ENCODE measurements at regions not wholly inside any gene's neighbourhood (a gene's known extent, or its start where the extent isn't known, plus 50 kb on each side); places are given as distances from the start of the nearest gene placed in this dataset.
"Not testable (repeated sequence)": the region's sequence is repeated elsewhere in the genome, so short reads cannot be mapped to it uniquely, and the experiment has no call there.

GRCh38 chr1:114032271-114033215, 53.3 kb downstream of the OLFML3 start:
- H3K4me1 Mint-ChIP-seq = no peaks in the 10 kb centered on the region
- no peak overlapping the region for H3K27ac Mint-ChIP-seq
- ChIA-PET CTCF (no interaction called here), POLR2A (no interaction called here)
- Histone ChIP-seq H3K27me3 (ENCODE audit: control insufficient read depth in 2 of 2, insufficient read depth in 2 of 2, low read length in 2 of 2) (no peaks in the 10 kb centered on the region), H3K27ac (ENCODE audit: low read depth, low read length) (no peak overlapping the region), H3K36me3 (ENCODE audit: control insufficient read depth in 2 of 3, insufficient read depth in 3 of 3, low read length in 3 of 3) (no peaks in the 10 kb centered on the region), H3K4me3 (ENCODE audit: low read length) (no peak overlapping the region), H3K9me3 (ENCODE audit: control insufficient read depth in 2 of 3, low read length in 3 of 3) (no peaks in the 10 kb centered on the region), H3K4me1 (ENCODE audit: control insufficient read depth in 2 of 2, insufficient read depth in 2 of 2, low read length in 2 of 2) (no peaks in the 10 kb centered on the region)
- H3K36me3 Mint-ChIP-seq = no peaks in the 10 kb centered on the region
- no peaks in the 10 kb centered on the region for H3K9me3 Mint-ChIP-seq
- peaks cover 0 to under 1% (median 0%) of the 10 kb centered on the region in 5 donors for H3K27me3 Mint-ChIP-seq
- no peak overlapping the region for H3K4me3 Mint-ChIP-seq
- intact Hi-C loops (cut with micrococcal nuclease) = no loop called here
- DNase-seq (no peak), ATAC-seq (no peak)

GRCh38 chr1:114033216-114033706, 54.0 kb downstream of the OLFML3 start:
- ChIA-PET POLR2A (no interaction called here), CTCF (interaction anchor here (0.7 kb wide), 1 partner anchor 158 kb away, joined by 3 read pairs; no protein-coding TSS in a partner anchor)
- Histone ChIP-seq H3K27me3 (ENCODE audit: control insufficient read depth in 2 of 2, insufficient read depth in 2 of 2, low read length in 2 of 2) (no peaks in the 10 kb centered on the region), H3K36me3 (ENCODE audit: control insufficient read depth in 2 of 3, insufficient read depth in 3 of 3, low read length in 3 of 3) (no peaks in the 10 kb centered on the region), H3K9me3 (ENCODE audit: control insufficient read depth in 2 of 3, low read length in 3 of 3) (no peaks in the 10 kb centered on the region), H3K4me3 (ENCODE audit: low read length) (no peak overlapping the region), H3K4me1 (ENCODE audit: control insufficient read depth in 2 of 2, insufficient read depth in 2 of 2, low read length in 2 of 2) (no peaks in the 10 kb centered on the region), H3K27ac (ENCODE audit: low read depth, low read length) (no peak overlapping the region)
- Mint-ChIP-seq H3K27ac (no peak overlapping the region), H3K4me1 (no peaks in the 10 kb centered on the region), H3K9me3 (no peaks in the 10 kb centered on the region), H3K4me3 (no peak overlapping the region), H3K27me3 (no peaks in the 10 kb centered on the region), H3K36me3 (no peaks in the 10 kb centered on the region)
- DNase-seq (no peak), ATAC-seq (no peak)
- intact Hi-C loops (cut with micrococcal nuclease) = no loop called here

- Histone ChIP-seq H3K36me3 (ENCODE audit: control insufficient read depth in 2 of 3, insufficient read depth in 3 of 3, low read length in 3 of 3) (no peaks in the 10 kb centered on the region), H3K9me3 (ENCODE audit: control insufficient read depth in 2 of 3, low read length in 3 of 3) (no peaks in the 10 kb centered on the region), H3K4me3 (ENCODE audit: low read length) (no peak overlapping the region), H3K27me3 (ENCODE audit: control insufficient read depth in 2 of 2, insufficient read depth in 2 of 2, low read length in 2 of 2) (no peaks in the 10 kb centered on the region), H3K4me1 (ENCODE audit: control insufficient read depth in 2 of 2, insufficient read depth in 2 of 2, low read length in 2 of 2) (no peaks in the 10 kb centered on the region), H3K27ac (ENCODE audit: low read depth, low read length) (no peak overlapping the region)
- Mint-ChIP-seq H3K4me1 (no peaks in the 10 kb centered on the region), H3K27me3 (no peaks in the 10 kb centered on the region), H3K27ac (no peak overlapping the region), H3K36me3 (no peaks in the 10 kb centered on the region), H3K9me3 (no peaks in the 10 kb centered on the region), H3K4me3 (no peak overlapping the region)
- no peak for DNase-seq
- POLR2A ChIA-PET = no interaction called here
- CTCF ChIA-PET = interaction anchor here (0.7 kb wide), 1 partner anchor 158 kb away, joined by 3 read pairs; no protein-coding TSS in a partner anchor
- no peak for ATAC-seq
- intact Hi-C loops (cut with micrococcal nuclease) = no loop called here
These were observed 54.7 kb downstream of the OLFML3 start for GRCh38 chr1:114033961-114034360.

GRCh38 chr1:114034567-114035303, 55.5 kb downstream of the OLFML3 start:
- Mint-ChIP-seq H3K27me3 (no peaks in the 10 kb centered on the region), H3K36me3 (no peaks in the 10 kb centered on the region), H3K27ac (no peak overlapping the region), H3K4me1 (no peaks in the 10 kb centered on the region), H3K9me3 (no peaks in the 10 kb centered on the region), H3K4me3 (no peak overlapping the region)
- H3K27ac ChIP-seq (ENCODE audit: low read depth, low read length) = no peak overlapping the region
- no peaks in the 10 kb centered on the region for H3K4me1 ChIP-seq (ENCODE audit: control insufficient read depth in 2 of 2, insufficient read depth in 2 of 2, low read length in 2 of 2)
- POLR2A ChIA-PET = no interaction called here
- intact Hi-C loops (cut with micrococcal nuclease) = no loop called here
- CTCF ChIA-PET = no interaction called here
- no peaks in the 10 kb centered on the region for H3K27me3 ChIP-seq (ENCODE audit: control insufficient read depth in 2 of 2, insufficient read depth in 2 of 2, low read length in 2 of 2)
- no peaks in the 10 kb centered on the region for H3K9me3 ChIP-seq (ENCODE audit: control insufficient read depth in 2 of 3, low read length in 3 of 3)
- H3K4me3 ChIP-seq (ENCODE audit: low read length) = no peak overlapping the region
- ATAC-seq (no peak), DNase-seq (no peak)
- no peaks in the 10 kb centered on the region for H3K36me3 ChIP-seq (ENCODE audit: control insufficient read depth in 2 of 3, insufficient read depth in 3 of 3, low read length in 3 of 3)

GRCh38 chr1:114035304-114035700, 56.0 kb downstream of the OLFML3 start:
- intact Hi-C loops (cut with micrococcal nuclease) = no loop called here
- H3K36me3 Mint-ChIP-seq = no peaks in the 10 kb centered on the region
- CTCF ChIA-PET = no interaction called here
- peaks cover 0 to 4% (median 0%) of the 10 kb centered on the region in 7 donors for H3K4me1 Mint-ChIP-seq
- Histone ChIP-seq H3K4me1 (ENCODE audit: control insufficient read depth in 2 of 2, insufficient read depth in 2 of 2, low read length in 2 of 2) (no peaks in the 10 kb centered on the region), H3K27ac (ENCODE audit: low read depth, low read length) (no peak overlapping the region), H3K27me3 (ENCODE audit: control insufficient read depth in 2 of 2, insufficient read depth in 2 of 2, low read length in 2 of 2) (no peaks in the 10 kb centered on the region), H3K4me3 (ENCODE audit: low read length) (no peak overlapping the region), H3K36me3 (ENCODE audit: control insufficient read depth in 2 of 3, insufficient read depth in 3 of 3, low read length in 3 of 3) (no peaks in the 10 kb centered on the region), H3K9me3 (ENCODE audit: control insufficient read depth in 2 of 3, low read length in 3 of 3) (no peaks in the 10 kb centered on the region)
- H3K27me3 Mint-ChIP-seq = no peaks in the 10 kb centered on the region
- no peak overlapping the region for H3K27ac Mint-ChIP-seq
- H3K9me3 Mint-ChIP-seq = no peaks in the 10 kb centered on the region
- POLR2A ChIA-PET = no interaction called here
- DNase-seq (no peak), ATAC-seq (no peak)
- H3K4me3 Mint-ChIP-seq = no peak overlapping the region

GRCh38 chr1:114036841-114037630, 57.8 kb downstream of the OLFML3 start:
- H3K4me3 ChIP-seq (ENCODE audit: low read length); H3K27me3 Mint-ChIP-seq; H3K4me1 Mint-ChIP-seq; H3K36me3 Mint-ChIP-seq; H3K4me3 Mint-ChIP-seq; H3K27ac ChIP-seq (ENCODE audit: low read depth, low read length); POLR2A ChIA-PET; H3K4me1 ChIP-seq (ENCODE audit: control insufficient read depth in 2 of 2, insufficient read depth in 2 of 2, low read length in 2 of 2); DNase-seq; H3K9me3 ChIP-seq (ENCODE audit: control insufficient read depth in 2 of 3, low read length in 3 of 3); H3K27me3 ChIP-seq (ENCODE audit: control insufficient read depth in 2 of 2, insufficient read depth in 2 of 2, low read length in 2 of 2); ATAC-seq; H3K36me3 ChIP-seq (ENCODE audit: control insufficient read depth in 2 of 3, insufficient read depth in 3 of 3, low read length in 3 of 3); intact Hi-C loops (cut with micrococcal nuclease); CTCF ChIA-PET; H3K9me3 Mint-ChIP-seq: not testable (repeated sequence)
- peak overlapping the region in 1 of 9 donors; percentile 12 for H3K27ac Mint-ChIP-seq

Measured in naive thymus-derived CD4-positive, alpha-beta T cell (primary cell).